Fibroblast of pulmonary artery (primary cell): ENCODE measurements at regions not wholly inside any gene's neighbourhood (a gene's known extent, or its start where the extent isn't known, plus 50 kb on each side); places are given as distances from the start of the nearest gene placed in this dataset.

Experiments
- DNase-seq: peaks from one replicate; pipeline ENCODE4 v3.0.0-alpha.2; 2010; ENCODE audit warnings: low read depth
- H3K4me3 ChIP-seq: replicated peaks from 2 replicates; pipeline ENCODE4 v1.5.1; 2011; ENCODE audit warnings: low read depth, mild to moderate bottlenecking, control low read depth, low read length, moderate library complexity
- TF ChIP-seq, protein P1 (sequence below): IDR thresholded peaks from 2 replicates; pipeline ENCODE4 v1.5.1; 2011; ENCODE audit warnings: mild to moderate bottlenecking, control low read depth, low read length, inconsistent platforms; ENCODE audit errors: missing control alignments

DNA sequence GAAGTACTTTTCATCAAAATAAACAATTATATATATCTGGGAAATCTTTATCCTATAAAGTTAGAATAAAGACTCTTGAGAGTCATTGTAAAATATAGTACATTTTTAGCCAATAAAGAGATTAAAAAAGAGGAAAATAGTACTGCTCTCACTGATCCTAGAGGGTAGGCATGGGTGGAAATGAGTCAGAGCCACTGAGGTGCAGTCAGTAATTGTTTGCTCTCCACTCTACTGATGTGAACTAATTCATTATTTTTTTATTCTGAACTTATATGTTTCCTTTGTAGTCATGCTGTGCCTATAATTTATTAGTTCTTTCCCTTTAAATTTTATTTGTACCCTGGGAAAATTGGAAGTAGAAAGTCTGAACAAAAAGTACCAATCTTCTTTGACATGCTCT lies 1359.4 kb upstream of the GJE1 start:
- peak; percentile 18 for DNase-seq
- TF ChIP-seq, protein P1, sequence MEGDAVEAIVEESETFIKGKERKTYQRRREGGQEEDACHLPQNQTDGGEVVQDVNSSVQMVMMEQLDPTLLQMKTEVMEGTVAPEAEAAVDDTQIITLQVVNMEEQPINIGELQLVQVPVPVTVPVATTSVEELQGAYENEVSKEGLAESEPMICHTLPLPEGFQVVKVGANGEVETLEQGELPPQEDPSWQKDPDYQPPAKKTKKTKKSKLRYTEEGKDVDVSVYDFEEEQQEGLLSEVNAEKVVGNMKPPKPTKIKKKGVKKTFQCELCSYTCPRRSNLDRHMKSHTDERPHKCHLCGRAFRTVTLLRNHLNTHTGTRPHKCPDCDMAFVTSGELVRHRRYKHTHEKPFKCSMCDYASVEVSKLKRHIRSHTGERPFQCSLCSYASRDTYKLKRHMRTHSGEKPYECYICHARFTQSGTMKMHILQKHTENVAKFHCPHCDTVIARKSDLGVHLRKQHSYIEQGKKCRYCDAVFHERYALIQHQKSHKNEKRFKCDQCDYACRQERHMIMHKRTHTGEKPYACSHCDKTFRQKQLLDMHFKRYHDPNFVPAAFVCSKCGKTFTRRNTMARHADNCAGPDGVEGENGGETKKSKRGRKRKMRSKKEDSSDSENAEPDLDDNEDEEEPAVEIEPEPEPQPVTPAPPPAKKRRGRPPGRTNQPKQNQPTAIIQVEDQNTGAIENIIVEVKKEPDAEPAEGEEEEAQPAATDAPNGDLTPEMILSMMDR: no peak
- H3K4me3 ChIP-seq: no peak overlapping the region

DNA sequence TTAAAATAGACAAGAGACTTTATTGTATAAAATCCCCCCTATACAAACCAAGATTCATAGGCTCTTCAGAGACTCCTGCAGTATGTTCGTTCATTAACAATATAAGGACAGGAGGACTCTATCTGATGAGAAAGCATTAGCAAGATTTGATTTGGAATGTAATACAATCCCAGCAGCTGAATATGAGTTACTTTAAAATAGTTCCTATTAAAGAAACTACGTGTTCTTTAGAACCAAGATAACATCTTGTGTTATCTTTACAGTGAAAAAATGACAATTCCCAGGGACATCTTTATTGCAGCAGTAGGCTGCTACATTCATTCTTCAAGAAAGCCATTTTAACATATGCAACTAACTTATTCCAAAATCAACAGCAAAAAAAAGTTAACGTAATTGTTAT lies 1360.1 kb upstream of the GJE1 start:
- no peak overlapping the region for H3K4me3 ChIP-seq
- TF ChIP-seq, protein P1: no peak
- no peak for DNase-seq

DNA sequence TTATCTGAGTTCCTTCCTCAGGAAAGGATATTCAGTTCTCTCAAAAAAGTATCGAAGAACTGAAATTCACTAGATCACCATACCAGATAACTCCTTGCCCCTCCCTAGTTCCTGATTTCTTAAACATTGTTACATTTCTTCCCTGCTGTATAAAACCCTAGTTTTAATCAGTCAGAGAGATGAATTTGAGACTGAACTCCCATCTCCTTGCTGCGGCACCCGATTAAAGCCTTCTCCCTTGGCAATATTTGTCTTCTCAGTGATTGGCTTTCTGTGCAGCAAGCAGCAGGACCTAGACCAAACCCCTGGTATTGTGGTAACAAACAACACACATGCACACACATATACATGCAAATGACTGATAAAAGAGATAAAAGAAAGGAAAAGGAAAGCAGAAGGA lies 1364.6 kb upstream of the GJE1 start:
- TF ChIP-seq, protein P1: no peak
- DNase-seq: no peak
- no peak overlapping the region for H3K4me3 ChIP-seq

DNA sequence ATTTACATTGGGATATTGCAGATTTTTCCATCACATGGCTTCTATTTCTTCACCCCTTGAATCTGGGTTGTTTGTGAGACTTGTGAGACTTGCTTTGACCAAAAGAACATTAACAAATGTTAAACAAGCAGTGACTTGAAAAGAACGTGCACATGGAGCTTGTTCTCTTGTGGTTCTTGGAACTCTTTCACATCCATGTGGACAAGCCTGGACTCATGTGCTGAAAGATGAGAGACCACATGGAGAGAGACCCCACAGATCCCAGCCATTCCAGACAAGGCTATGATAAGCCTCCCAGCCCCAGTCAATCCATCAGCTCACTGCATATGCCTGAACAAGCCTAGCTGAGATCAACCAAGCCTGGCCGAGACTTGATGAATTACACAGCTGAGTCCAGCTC lies 1365.7 kb upstream of the GJE1 start:
- TF ChIP-seq, protein P1: no peak
- H3K4me3 ChIP-seq: no peak overlapping the region
- no peak for DNase-seq

DNA sequence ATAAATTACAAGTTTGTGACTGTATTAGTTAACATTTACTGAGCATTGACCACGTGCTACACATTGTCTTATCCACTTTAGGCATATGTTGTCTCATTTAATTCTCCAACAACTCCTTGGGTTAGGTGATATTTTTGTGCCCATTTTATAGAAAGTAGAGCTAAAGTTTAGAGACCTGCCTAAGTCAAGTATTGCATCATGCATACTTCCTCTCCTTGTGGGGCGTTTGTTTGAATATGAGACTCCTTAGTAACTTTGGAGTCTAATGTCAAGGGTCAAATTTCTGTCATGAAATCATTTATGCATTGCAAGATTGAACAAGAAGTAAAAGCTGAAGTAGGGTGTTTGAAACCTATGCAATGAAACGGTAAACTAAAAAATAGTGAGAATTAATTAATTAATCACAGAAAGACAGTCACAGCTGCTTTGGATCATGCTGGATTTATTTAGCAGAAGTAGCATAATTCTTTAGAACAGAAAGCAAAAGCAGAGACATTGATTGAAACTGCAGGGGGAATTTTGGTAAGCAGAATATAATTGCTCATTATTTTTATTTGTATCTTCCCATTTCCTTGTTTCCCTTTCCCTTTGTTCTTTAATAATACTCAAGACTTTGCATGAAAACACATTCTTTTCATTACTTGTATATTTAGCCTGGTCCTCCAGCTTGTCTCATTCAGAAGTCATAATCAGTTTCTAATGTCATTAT lies 1374.4 kb upstream of the GJE1 start:
- no peak for DNase-seq
- TF ChIP-seq, protein P1: no peak
- H3K4me3 ChIP-seq: no peak overlapping the region

DNA sequence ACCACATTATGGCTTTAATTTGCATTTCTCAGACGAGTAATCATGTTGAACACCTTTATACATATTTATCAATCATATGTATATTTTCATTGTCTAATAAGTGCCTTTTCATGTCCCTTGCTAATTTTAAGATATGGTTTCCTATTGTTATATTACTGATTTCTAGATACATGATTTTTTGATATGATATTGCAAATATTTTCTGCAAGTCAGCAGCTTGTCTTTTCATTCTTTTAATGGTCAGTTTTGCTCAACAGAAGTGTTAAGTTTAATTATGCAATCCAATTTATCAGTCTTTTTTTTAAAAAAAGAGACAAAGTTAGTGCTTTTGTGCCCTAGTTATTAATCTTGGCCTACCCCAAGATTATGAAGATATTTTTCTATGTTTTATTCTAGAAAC lies 1377.8 kb upstream of the CITED2 start:
- TF ChIP-seq, protein P1: no peak
- H3K4me3 ChIP-seq: no peak overlapping the region
- no peak for DNase-seq

DNA sequence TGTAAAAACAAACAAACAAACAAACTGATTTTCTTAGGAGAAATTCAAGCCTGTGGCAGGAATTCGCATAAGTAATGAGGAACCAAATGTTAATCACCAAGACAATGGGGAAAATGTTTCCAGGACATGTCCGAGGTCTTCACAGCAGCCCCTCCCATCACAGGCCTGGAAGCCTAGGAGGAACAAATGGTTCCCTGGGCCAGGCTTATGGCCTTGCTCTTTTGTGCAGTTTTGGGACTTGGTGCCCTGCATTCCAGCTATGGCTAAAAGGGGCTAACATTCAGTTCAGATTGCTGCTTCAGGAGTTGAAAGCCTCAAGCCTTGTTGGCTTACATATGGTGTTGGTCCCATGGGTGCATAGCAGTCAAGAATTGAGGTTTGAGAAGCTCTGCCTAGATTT lies 1372.7 kb upstream of the CITED2 start:
- no peak overlapping the region for H3K4me3 ChIP-seq
- TF ChIP-seq, protein P1: no peak
- no peak for DNase-seq
